ENCODE measurements at regions not wholly inside any gene's neighbourhood (a gene's known extent, or its start where the extent isn't known, plus 50 kb on each side); places are given as distances from the start of the nearest gene placed in this dataset.

DNA sequence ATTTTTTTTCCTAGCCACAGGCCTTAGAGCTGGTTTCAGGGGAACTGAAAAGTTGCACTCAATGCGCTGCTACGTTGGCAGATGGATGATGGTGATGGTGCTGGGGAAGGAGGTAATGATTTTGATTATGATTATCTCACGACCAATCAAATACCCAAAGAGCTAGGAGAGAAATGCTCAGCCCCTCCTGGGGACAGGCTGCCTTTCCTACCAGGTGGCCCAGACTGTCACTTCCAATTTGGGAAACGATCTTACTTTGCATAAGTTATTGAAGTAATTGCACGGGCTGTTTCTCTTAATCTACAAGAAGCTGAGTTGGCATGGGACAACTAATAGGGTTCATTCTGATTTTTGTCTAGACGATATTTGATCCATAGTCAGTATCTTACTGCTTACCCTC, 379.7 kb upstream of the EEF2KMT start:
- DNase-seq (no peak), ATAC-seq (ENCODE audit: low FRiP score in 2 of 2) (no peak)
- Histone ChIP-seq H3K4me3 (no peak overlapping the region), H3K27me3 (no peaks in the 10 kb centered on the region), H3K27ac (no peak overlapping the region), H3K9me3 (no peaks in the 10 kb centered on the region), H3K36me3 (no peaks in the 10 kb centered on the region), H3K4me1 (no peaks in the 10 kb centered on the region)
- 71 to 72% methylated on average over 6 of the region's 6 CpGs for WGBS, 2 donors
- TF ChIP-seq EP300 (IDR thresholded peaks at IDR 0.05), result no peak
- no peak for TF ChIP-seq POLR2AphosphoS5 (IDR thresholded peaks at IDR 0.05)
- no peak for TF ChIP-seq POLR2A (IDR thresholded peaks at IDR 0.05)
- TF ChIP-seq, protein P1, sequence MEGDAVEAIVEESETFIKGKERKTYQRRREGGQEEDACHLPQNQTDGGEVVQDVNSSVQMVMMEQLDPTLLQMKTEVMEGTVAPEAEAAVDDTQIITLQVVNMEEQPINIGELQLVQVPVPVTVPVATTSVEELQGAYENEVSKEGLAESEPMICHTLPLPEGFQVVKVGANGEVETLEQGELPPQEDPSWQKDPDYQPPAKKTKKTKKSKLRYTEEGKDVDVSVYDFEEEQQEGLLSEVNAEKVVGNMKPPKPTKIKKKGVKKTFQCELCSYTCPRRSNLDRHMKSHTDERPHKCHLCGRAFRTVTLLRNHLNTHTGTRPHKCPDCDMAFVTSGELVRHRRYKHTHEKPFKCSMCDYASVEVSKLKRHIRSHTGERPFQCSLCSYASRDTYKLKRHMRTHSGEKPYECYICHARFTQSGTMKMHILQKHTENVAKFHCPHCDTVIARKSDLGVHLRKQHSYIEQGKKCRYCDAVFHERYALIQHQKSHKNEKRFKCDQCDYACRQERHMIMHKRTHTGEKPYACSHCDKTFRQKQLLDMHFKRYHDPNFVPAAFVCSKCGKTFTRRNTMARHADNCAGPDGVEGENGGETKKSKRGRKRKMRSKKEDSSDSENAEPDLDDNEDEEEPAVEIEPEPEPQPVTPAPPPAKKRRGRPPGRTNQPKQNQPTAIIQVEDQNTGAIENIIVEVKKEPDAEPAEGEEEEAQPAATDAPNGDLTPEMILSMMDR (IDR thresholded peaks at IDR 0.05), result no peak

DNA sequence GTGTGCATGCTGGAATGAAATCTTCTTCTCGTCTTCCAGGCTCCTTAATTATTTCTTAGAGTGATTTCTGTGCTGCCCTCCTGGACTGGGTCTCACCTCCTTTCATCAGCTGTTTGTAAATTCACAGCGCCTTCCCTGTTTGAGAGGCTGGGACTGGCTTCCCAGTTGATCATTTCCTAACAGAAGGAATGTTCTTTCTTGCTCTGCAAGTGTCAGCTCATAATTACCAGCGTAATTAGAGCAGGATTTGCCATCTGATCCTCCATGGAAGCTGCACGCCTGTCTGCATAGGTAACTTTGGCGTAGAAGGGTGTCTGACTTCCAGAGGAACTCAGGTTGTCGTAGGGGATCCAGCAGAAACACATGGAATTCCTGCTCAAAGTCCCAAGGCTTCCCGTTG, 375.0 kb upstream of the EEF2KMT start:
- no peaks in the 10 kb centered on the region for H3K36me3 ChIP-seq
- no peak overlapping the region for H3K27ac ChIP-seq
- peaks cover 0 to 5% (median 0%) of the 10 kb centered on the region in 4 donors for H3K9me3 ChIP-seq
- no peak overlapping the region for H3K4me3 ChIP-seq
- TF ChIP-seq POLR2A (IDR thresholded peaks at IDR 0.05) (no peak), POLR2AphosphoS5 (IDR thresholded peaks at IDR 0.05) (no peak), EP300 (IDR thresholded peaks at IDR 0.05) (no peak)
- TF ChIP-seq, protein P1 (IDR thresholded peaks at IDR 0.05), result no peak
- DNase-seq (no peak), ATAC-seq (ENCODE audit: low FRiP score in 2 of 2) (no peak)
- no peaks in the 10 kb centered on the region for H3K27me3 ChIP-seq
- 31 to 55% methylated on average over 4 to 7 of the region's 7 CpGs for WGBS, 2 donors
- no peaks in the 10 kb centered on the region for H3K4me1 ChIP-seq

DNA sequence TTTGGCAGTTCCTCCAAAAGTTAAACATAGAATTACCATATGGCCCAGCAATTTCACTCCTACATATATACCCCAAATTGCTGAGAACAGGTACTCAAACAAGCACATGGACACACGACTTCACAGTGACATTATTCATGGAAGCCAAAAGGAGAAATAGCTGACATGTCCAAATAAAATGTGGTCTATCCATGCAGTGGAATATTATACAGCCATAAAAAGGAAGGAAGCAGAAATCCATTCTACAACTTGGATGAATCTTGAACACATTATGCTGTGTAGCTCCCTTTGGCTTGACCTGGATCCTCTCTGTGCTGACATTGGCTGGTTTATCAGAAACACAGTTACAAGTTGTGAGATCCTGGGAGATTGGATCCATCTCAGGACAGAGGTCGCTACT, 370.9 kb upstream of the EEF2KMT start:
- no peaks in the 10 kb centered on the region for H3K4me1 ChIP-seq
- DNase-seq (no peak), ATAC-seq (ENCODE audit: low FRiP score in 2 of 2) (no peak)
- H3K27me3 ChIP-seq, result no peaks in the 10 kb centered on the region
- TF ChIP-seq, protein P1 (IDR thresholded peaks at IDR 0.05), result no peak
- TF ChIP-seq EP300 (IDR thresholded peaks at IDR 0.05) (no peak), POLR2A (IDR thresholded peaks at IDR 0.05) (no peak)
- no peaks in the 10 kb centered on the region for H3K36me3 ChIP-seq
- H3K9me3 ChIP-seq, result peaks cover 0 to 5% (median 0%) of the 10 kb centered on the region in 4 donors
- no peak overlapping the region for H3K27ac ChIP-seq
- WGBS, 2 donors, result 75 to 85% methylated on average over 2 of the region's 2 CpGs
- H3K4me3 ChIP-seq, result no peak overlapping the region

DNA sequence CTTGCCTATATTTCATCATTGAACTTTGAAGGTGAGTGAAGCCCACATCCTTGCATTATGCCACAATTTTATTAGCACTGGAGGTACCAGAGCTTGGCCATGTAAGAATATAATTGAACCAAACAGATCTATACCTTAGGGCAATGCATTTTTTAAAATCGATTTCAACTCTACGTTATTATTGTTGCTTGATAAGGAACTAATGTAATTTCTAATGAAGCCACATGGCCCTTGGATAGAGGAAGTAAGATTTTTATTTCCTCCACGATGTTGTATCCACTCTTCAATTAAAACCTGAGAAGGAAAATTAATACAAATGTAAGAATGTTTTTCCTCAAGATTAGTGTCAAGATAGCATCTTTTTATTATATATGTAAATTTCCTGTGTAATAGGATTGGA, 370.0 kb upstream of the EEF2KMT start:
- H3K4me1 ChIP-seq, result no peaks in the 10 kb centered on the region
- peaks cover 0 to 5% (median 0%) of the 10 kb centered on the region in 4 donors for H3K9me3 ChIP-seq
- no peak overlapping the region for H3K4me3 ChIP-seq
- ATAC-seq (ENCODE audit: low FRiP score in 2 of 2) (no peak), DNase-seq (no peak)
- WGBS, 2 donors, result 83 to 94% methylated on average over 3 of the region's 3 CpGs
- no peaks in the 10 kb centered on the region for H3K27me3 ChIP-seq
- no peak overlapping the region for H3K27ac ChIP-seq
- no peaks in the 10 kb centered on the region for H3K36me3 ChIP-seq
- TF ChIP-seq EP300 (IDR thresholded peaks at IDR 0.05), result no peak
- no peak for TF ChIP-seq POLR2AphosphoS5 (IDR thresholded peaks at IDR 0.05)
- TF ChIP-seq, protein P1 (IDR thresholded peaks at IDR 0.05), result no peak
- TF ChIP-seq POLR2A (IDR thresholded peaks at IDR 0.05), result no peak

DNA sequence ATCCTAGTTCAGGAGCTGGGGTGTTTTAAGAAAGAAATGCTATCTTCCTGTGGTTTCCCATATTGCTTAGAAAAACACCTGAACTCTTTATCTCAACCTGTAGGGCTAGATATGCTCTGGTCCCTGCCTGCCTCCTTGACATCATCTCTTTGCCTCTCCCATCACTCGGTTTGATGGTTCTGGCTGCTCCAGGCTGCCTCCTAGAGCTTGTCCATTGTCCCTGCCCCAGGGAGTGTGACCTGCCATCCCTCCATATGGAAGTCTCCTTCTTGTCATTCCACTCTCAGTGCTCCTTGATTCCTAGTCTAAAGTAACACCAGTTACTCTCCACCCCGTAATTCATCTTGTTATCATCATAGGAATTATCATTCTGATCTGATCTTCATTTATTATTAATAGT, 369.0 kb upstream of the EEF2KMT start:
- 43 to 54% methylated on average over 2 of the region's 2 CpGs for WGBS, 2 donors
- DNase-seq (no peak), ATAC-seq (ENCODE audit: low FRiP score in 2 of 2) (no peak)
- Histone ChIP-seq H3K36me3 (no peaks in the 10 kb centered on the region), H3K4me3 (no peak overlapping the region), H3K27me3 (no peaks in the 10 kb centered on the region), H3K9me3 (peaks cover 0 to 5% (median 0%) of the 10 kb centered on the region in 4 donors), H3K4me1 (no peaks in the 10 kb centered on the region), H3K27ac (no peak overlapping the region)
- TF ChIP-seq EP300 (IDR thresholded peaks at IDR 0.05), result no peak
- no peak for TF ChIP-seq POLR2AphosphoS5 (IDR thresholded peaks at IDR 0.05)
- TF ChIP-seq, protein P1 (IDR thresholded peaks at IDR 0.05), result no peak
- TF ChIP-seq POLR2A (IDR thresholded peaks at IDR 0.05), result no peak
